ENCODE measurements at regions not wholly inside any gene's neighbourhood (a gene's known extent, or its start where the extent isn't known, plus 50 kb on each side); places are given as distances from the start of the nearest gene placed in this dataset.

DNA sequence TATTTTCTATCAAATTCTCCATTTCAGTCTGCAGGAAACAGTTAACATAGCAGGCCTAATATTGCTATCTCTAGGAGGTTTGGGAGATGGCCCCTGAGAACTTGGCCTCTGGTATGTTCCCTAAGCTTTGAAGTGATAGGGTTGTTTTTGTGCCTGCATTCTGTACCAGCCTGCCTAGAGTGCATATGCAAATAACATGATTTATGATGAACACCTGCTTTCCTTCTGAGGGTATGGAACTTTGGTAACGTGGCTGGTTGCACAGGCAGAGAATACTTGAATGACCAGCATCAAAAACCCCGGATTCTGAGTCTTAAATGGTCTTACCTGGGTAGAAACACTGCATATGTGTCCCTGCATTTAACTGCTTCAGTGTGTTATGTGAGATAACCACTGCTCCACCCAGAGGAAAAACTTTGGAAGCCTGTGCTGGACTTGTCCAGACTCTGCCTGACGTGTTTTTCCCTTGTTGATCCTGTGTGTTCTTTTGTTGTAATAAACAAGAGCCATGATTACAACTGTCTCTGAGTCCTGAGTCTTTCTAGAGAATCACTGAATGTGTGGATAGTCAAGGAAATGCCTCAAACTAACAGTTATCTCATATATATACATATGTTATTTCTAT lies 111.3 kb upstream of the ABCA1 start:
- Histone ChIP-seq H3K9me3 (no peaks in the 10 kb centered on the region), H3K4me3 (no peak overlapping the region), H3K27ac (no peak overlapping the region), H3K36me3 (no peaks in the 10 kb centered on the region), H3K4me1 (no peaks in the 10 kb centered on the region), H3K27me3 (no peaks in the 10 kb centered on the region)
- no peak for DNase-seq
- TF ChIP-seq POLR2A (IDR thresholded peaks at IDR 0.05), result no peak
- TF ChIP-seq CTCF (IDR thresholded peaks at IDR 0.05), result no peak

DNA sequence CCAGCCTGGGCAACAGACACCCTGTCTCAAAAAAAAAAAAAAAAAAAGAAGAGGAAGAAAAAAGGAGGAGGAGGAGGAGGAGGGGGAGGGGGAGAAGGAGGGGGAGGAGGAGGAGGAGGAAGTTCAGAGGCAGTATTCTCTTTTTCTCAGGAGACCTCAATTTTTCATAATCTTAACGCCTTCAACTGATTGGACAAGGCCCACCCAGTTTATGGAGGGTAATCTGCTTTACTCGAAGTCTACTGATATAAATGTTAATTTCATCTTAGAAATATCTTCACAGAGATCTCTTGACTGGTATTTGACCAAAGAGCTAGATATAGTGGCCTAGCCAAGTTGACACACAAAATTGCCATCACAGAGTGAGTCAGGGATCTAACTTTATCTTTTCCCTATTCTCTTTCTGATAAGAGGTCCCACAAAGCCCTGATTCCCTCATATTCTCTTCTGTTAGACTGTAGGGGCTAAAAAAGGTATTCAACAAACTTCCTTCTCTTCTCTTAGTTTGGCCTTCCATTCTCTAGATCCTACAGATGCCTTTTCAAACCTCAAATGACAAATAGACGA lies 115.5 kb upstream of the ABCA1 start:
- Histone ChIP-seq H3K4me3 (no peak overlapping the region), H3K27ac (no peak overlapping the region), H3K4me1 (no peaks in the 10 kb centered on the region), H3K36me3 (no peaks in the 10 kb centered on the region), H3K27me3 (no peaks in the 10 kb centered on the region), H3K9me3 (no peaks in the 10 kb centered on the region)
- TF ChIP-seq POLR2A (IDR thresholded peaks at IDR 0.05), result no peak
- TF ChIP-seq CTCF (IDR thresholded peaks at IDR 0.05), result no peak
- no peak for DNase-seq

DNA sequence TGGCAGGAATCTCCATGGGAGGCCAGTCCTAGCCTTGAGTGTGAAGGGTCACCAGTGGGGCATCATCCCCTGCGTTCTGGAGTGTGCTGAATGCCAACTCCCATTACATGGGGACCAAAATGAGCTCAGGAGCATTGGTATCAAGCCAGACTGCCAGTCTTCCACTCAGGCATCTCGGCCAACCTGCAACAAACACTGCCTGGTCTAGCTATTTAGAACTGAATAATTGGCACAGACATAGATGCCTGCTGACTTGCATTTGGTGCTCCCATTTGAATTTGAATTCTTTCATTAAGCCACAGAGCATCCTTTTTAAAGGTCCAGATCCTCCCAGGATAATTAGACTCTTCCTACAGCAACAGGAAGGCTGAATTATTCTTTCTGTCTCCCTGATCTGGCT lies 116.6 kb upstream of the ABCA1 start:
- no peak for TF ChIP-seq POLR2A (IDR thresholded peaks at IDR 0.05)
- Histone ChIP-seq H3K9me3 (no peaks in the 10 kb centered on the region), H3K4me3 (no peak overlapping the region), H3K27me3 (no peaks in the 10 kb centered on the region), H3K4me1 (no peaks in the 10 kb centered on the region), H3K27ac (no peak overlapping the region), H3K36me3 (no peaks in the 10 kb centered on the region)
- DNase-seq, result no peak

DNA sequence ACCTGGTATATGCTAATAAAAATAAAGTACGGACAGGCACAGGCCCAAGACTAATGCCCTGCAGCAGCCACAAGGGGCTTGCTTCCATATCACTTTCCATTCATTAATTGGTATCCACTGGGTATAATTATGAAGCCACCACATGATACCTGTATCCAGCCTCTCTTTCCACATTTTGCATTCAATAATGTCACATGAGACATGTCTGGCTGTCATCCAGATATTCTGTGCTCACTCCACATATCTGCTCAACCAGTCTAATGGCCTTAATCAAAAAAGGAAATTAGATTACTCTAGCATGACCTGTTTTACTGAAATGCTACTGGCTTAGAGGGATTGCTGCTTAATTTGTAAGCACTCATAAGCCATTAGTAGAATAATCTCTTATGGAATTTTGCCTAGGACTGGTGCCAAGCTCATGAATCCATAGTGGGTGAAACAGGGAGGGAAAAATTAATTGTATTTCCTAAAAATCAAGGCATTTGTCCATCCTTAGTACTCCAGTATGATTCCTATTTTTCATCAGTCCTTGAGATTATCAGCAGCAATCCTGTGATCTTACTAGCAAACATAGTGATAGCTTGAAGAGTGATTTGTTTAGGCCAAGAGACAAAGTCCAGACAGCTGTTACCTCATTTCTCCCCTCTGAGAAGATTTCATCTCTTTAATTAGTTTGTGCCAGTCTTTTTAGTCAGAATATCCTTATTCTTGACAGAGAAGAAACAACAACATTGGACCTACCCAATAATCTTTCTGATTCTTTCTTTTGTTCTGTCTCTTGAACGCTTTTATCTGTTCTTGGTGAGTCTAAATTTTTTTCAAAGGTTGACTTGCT lies 119.2 kb upstream of the ABCA1 start:
- Histone ChIP-seq H3K36me3 (no peaks in the 10 kb centered on the region), H3K4me1 (no peaks in the 10 kb centered on the region), H3K4me3 (no peak overlapping the region), H3K27me3 (no peaks in the 10 kb centered on the region), H3K9me3 (no peaks in the 10 kb centered on the region), H3K27ac (no peak overlapping the region)
- no peak for TF ChIP-seq CTCF (IDR thresholded peaks at IDR 0.05)
- DNase-seq, result no peak

GRCh38 chr9:105047742-105048041 lies 119.7 kb upstream of the ABCA1 start:
- DNase-seq, result no peak
- H3K27ac ChIP-seq, result no peak overlapping the region

More at GRCh38 chr9:105047742-105048041, 119.7 kb upstream of the ABCA1 start:
- Histone ChIP-seq H3K9me3 (no peaks in the 10 kb centered on the region), H3K4me3 (no peak overlapping the region), H3K4me1 (no peaks in the 10 kb centered on the region), H3K27me3 (no peaks in the 10 kb centered on the region), H3K36me3 (no peaks in the 10 kb centered on the region)
- TF ChIP-seq POLR2A (IDR thresholded peaks at IDR 0.05) (no peak), CTCF (IDR thresholded peaks at IDR 0.05) (no peak)

Data from Peyer's patch (tissue), 4 donors.